K562 (cell line): ENCODE measurements at regions not wholly inside any gene's neighbourhood (a gene's known extent, or its start where the extent isn't known, plus 50 kb on each side); places are given as distances from the start of the nearest gene placed in this dataset.

Source experiments
- AFF4 ChIP-seq: sonication (generic); formaldehyde crosslinking; IDR thresholded peaks from 2 replicates; pipeline ENCODE4 v1.8.0; 2023; ENCODE audit warnings: mild to moderate bottlenecking, missing genetic modification reagents
- HDAC8 ChIP-seq: fragments of 450-650 bp; IDR thresholded peaks from 2 replicates; pipeline ENCODE4 v1.6.1; 2016; ENCODE audit warnings: mild to moderate bottlenecking, missing genetic modification characterization, moderate library complexity, missing compliant biosample characterization
- KHSRP ChIP-seq: fragments of 450-650 bp; IDR thresholded peaks from 2 replicates; pipeline ENCODE4 v1.6.1; 2017
- PTRF ChIP-seq: fragments of 450-650 bp; IDR thresholded peaks from 2 replicates; pipeline ENCODE4 v1.6.1; 2016; ENCODE audit warnings: mild to moderate bottlenecking, missing genetic modification characterization, missing compliant biosample characterization
- SIN3A ChIP-seq, 2 experiments: fragments of 150-350 bp in 1 of 2; IDR thresholded peaks; 2 replicates each; pipeline ENCODE4 v1.6.1; 2011 to 2016; ENCODE audit warnings: borderline replicate concordance in 2 of 2, low read depth in 2 of 2, low read length in 2 of 2, mild to moderate bottlenecking in 2 of 2, moderate library complexity in 2 of 2; ENCODE audit not compliant: control insufficient read depth in 1 of 2
- SMAD3 ChIP-seq: fragments of 450-650 bp; formaldehyde crosslinking; conservative IDR thresholded peaks from 2 replicates; pipeline ENCODE4 v1.4.0; 2020; ENCODE audit warnings: mild to moderate bottlenecking
- SMARCA4 ChIP-seq: fragments of 450-650 bp; IDR thresholded peaks from 2 replicates; pipeline ENCODE4 v1.6.1; 2016
- STAT5A ChIP-seq: IDR thresholded peaks from 2 replicates; pipeline ENCODE4 v1.6.1; 2012; ENCODE audit warnings: low read length, inconsistent platforms, borderline replicate concordance
- TBP ChIP-seq: optimal IDR thresholded peaks from 2 replicates; pipeline ENCODE3; 2011; ENCODE audit warnings: low read depth, low read length, improper control_type of control experiment
- TCF15 ChIP-seq: fragments of 250-450 bp; sonication (Bioruptor Pico); IDR thresholded peaks from 2 replicates; pipeline ENCODE4 v1.8.0; 2022; ENCODE audit warnings: moderate library complexity, mild to moderate bottlenecking, inconsistent platforms
- ZFP36 ChIP-seq: fragments of 150-350 bp; IDR thresholded peaks from 2 replicates; pipeline ENCODE4 v1.6.1; 2018; ENCODE audit warnings: low read length, low read depth; ENCODE audit not compliant: partially characterized antibody
- ZNF316 ChIP-seq: fragments of 450-650 bp; IDR thresholded peaks from 2 replicates; pipeline ENCODE4 v1.6.1; 2016
- ZNF609 ChIP-seq: sonication (generic); formaldehyde crosslinking; IDR thresholded peaks from 2 replicates; pipeline ENCODE4 v1.8.1; 2023; ENCODE audit warnings: missing genetic modification reagents, mild to moderate bottlenecking, borderline replicate concordance
- TF ChIP-seq, protein P1 (sequence below): sonication (generic); formaldehyde crosslinking; IDR thresholded peaks from 2 replicates; pipeline ENCODE4 v1.8.0; 2022; ENCODE audit warnings: mild to moderate bottlenecking, low read depth, missing genetic modification reagents
- TF ChIP-seq, protein P2 (sequence below): fragments of 450-650 bp; formaldehyde crosslinking; IDR thresholded peaks from 2 replicates; pipeline ENCODE4 v1.4.0; 2020; ENCODE audit warnings: mild to moderate bottlenecking, moderate library complexity

- TF ChIP-seq TCF15 (CRISPR knock-in tag): no peak
- TF ChIP-seq ZNF609: peak; percentile 90; the same call in 1 of the 2 replicates
- TF ChIP-seq KHSRP: 0 out of 2 replicates have a peak, but pooled peaks have one; percentile 19
- TF ChIP-seq SMAD3 (CRISPR knock-in tag): no peak
- peak; percentile 2 to 44; a peak in 1 of 4 replicates for TF ChIP-seq SIN3A (IDR thresholded peaks at IDR 0.05; ENCODE audit: borderline replicate concordance in 2 of 2, control insufficient read depth in 1 of 2, low read depth in 2 of 2, low read length in 2 of 2)
- no peak for TF ChIP-seq PTRF
- TF ChIP-seq, protein P1, sequence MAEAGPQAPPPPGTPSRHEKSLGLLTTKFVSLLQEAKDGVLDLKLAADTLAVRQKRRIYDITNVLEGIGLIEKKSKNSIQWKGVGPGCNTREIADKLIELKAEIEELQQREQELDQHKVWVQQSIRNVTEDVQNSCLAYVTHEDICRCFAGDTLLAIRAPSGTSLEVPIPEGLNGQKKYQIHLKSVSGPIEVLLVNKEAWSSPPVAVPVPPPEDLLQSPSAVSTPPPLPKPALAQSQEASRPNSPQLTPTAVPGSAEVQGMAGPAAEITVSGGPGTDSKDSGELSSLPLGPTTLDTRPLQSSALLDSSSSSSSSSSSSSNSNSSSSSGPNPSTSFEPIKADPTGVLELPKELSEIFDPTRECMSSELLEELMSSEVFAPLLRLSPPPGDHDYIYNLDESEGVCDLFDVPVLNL (CRISPR knock-in tag): peak; percentile 75; the same call in 1 of the 2 replicates
- peak; percentile 6 for TF ChIP-seq AFF4 (CRISPR knock-in tag)
- TF ChIP-seq ZFP36: no peak
- no peak for TF ChIP-seq ZNF316
- no peak for TF ChIP-seq TBP
- 0 out of 2 replicates have a peak, but pooled peaks have one; percentile 13 for TF ChIP-seq SMARCA4
- TF ChIP-seq STAT5A: peak; percentile 25; the same call in 1 of the 2 replicates
- TF ChIP-seq HDAC8 (tag): no peak; the same call in 1 of the 2 replicates
- TF ChIP-seq, protein P2, sequence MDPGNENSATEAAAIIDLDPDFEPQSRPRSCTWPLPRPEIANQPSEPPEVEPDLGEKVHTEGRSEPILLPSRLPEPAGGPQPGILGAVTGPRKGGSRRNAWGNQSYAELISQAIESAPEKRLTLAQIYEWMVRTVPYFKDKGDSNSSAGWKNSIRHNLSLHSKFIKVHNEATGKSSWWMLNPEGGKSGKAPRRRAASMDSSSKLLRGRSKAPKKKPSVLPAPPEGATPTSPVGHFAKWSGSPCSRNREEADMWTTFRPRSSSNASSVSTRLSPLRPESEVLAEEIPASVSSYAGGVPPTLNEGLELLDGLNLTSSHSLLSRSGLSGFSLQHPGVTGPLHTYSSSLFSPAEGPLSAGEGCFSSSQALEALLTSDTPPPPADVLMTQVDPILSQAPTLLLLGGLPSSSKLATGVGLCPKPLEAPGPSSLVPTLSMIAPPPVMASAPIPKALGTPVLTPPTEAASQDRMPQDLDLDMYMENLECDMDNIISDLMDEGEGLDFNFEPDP: peak; percentile 56
Measured at GRCh38 chr6:26215585-26216358, 128.5 kb downstream of the HFE start (continued).
